Skeletal muscle satellite cell (primary cell): ENCODE measurements at regions not wholly inside any gene's neighbourhood (a gene's known extent, or its start where the extent isn't known, plus 50 kb on each side); places are given as distances from the start of the nearest gene placed in this dataset.
"Not testable (repeated sequence)": the region's sequence is repeated elsewhere in the genome, so short reads cannot be mapped to it uniquely, and the experiment has no call there.

ENCODE experiments used
- H3K27me3 ChIP-seq: 2 replicates; pipeline ENCODE4 v1.7.0; 2013; ENCODE audit warnings: low read length; ENCODE audit not compliant: control insufficient read depth, insufficient read depth
- H3K36me3 ChIP-seq: 2 replicates; pipeline ENCODE4 v1.7.0; 2013; ENCODE audit warnings: mild to moderate bottlenecking, control low read depth, low read length; ENCODE audit not compliant: insufficient read depth
- H3K4me1 ChIP-seq: 2 replicates; pipeline ENCODE4 v1.7.0; 2013; ENCODE audit warnings: low read length; ENCODE audit not compliant: control insufficient read depth, insufficient read depth
- H3K4me2 ChIP-seq: 2 replicates; pipeline ENCODE4 v1.7.0; 2013; ENCODE audit warnings: mild to moderate bottlenecking, low read length
- H3K4me3 ChIP-seq: 2 replicates; pipeline ENCODE4 v1.7.0; 2013; ENCODE audit warnings: low read length
- H3K9ac ChIP-seq: 2 replicates; pipeline ENCODE4 v1.7.0; 2013; ENCODE audit warnings: mild to moderate bottlenecking, low read depth, low read length, moderate library complexity
- H3K9me3 ChIP-seq: replicated peaks from 2 replicates; pipeline ENCODE4 v1.7.0; 2013; ENCODE audit warnings: mild to moderate bottlenecking, control low read depth, low read length

GRCh38 chr3:176347424-176348146 lies 849.7 kb downstream of the TBL1XR1 start:
- H3K27me3 ChIP-seq, result no peaks in the 10 kb centered on the region
- H3K36me3 ChIP-seq, result no peaks in the 10 kb centered on the region
- peaks cover 2% of the 10 kb centered on the region for H3K4me1 ChIP-seq
- H3K9me3 ChIP-seq, result no peaks in the 10 kb centered on the region
- H3K4me2 ChIP-seq, result no peak overlapping the region
- H3K4me3 ChIP-seq, result no peak overlapping the region
- H3K9ac ChIP-seq, result no peak overlapping the region

- Histone ChIP-seq H3K4me1 (no peaks in the 10 kb centered on the region), H3K27me3 (no peaks in the 10 kb centered on the region), H3K4me3 (no peak overlapping the region), H3K9me3 (no peaks in the 10 kb centered on the region), H3K36me3 (no peaks in the 10 kb centered on the region), H3K9ac (no peak overlapping the region), H3K4me2 (no peak overlapping the region)
These were observed 855.3 kb downstream of the TBL1XR1 start for GRCh38 chr3:176341963-176342362.

- Histone ChIP-seq H3K36me3 (no peaks in the 10 kb centered on the region), H3K4me3 (no peak overlapping the region), H3K9ac (no peak overlapping the region), H3K9me3 (no peaks in the 10 kb centered on the region), H3K27me3 (no peaks in the 10 kb centered on the region), H3K4me2 (no peak overlapping the region), H3K4me1 (no peaks in the 10 kb centered on the region)
These were observed 868.6 kb downstream of the TBL1XR1 start for GRCh38 chr3:176328666-176329065.

GRCh38 chr3:176328198-176328597 lies 869.1 kb downstream of the TBL1XR1 start:
- Histone ChIP-seq H3K4me3 (no peak overlapping the region), H3K36me3 (no peaks in the 10 kb centered on the region), H3K4me1 (no peaks in the 10 kb centered on the region), H3K4me2 (no peak overlapping the region), H3K9me3 (no peaks in the 10 kb centered on the region), H3K27me3 (no peaks in the 10 kb centered on the region), H3K9ac (no peak overlapping the region)

GRCh38 chr3:176326894-176327490 lies 870.3 kb downstream of the TBL1XR1 start:
- not testable (repeated sequence) for H3K9me3 ChIP-seq, H3K4me3 ChIP-seq, H3K4me1 ChIP-seq, H3K27me3 ChIP-seq, H3K4me2 ChIP-seq, H3K9ac ChIP-seq, H3K36me3 ChIP-seq

- not testable (repeated sequence) for H3K4me1 ChIP-seq, H3K9ac ChIP-seq, H3K36me3 ChIP-seq, H3K4me2 ChIP-seq, H3K4me3 ChIP-seq, H3K27me3 ChIP-seq, H3K9me3 ChIP-seq
These were observed 875.8 kb downstream of the TBL1XR1 start for GRCh38 chr3:176321532-176321931.

GRCh38 chr3:176321099-176321498 lies 876.2 kb downstream of the TBL1XR1 start:
- H3K9me3 ChIP-seq, result no peaks in the 10 kb centered on the region
- no peak overlapping the region for H3K9ac ChIP-seq
- no peaks in the 10 kb centered on the region for H3K36me3 ChIP-seq
- H3K4me2 ChIP-seq, result no peak overlapping the region
- no peak overlapping the region for H3K4me3 ChIP-seq
- no peaks in the 10 kb centered on the region for H3K4me1 ChIP-seq
- H3K27me3 ChIP-seq, result no peaks in the 10 kb centered on the region

GRCh38 chr3:176313426-176313825 lies 883.9 kb downstream of the TBL1XR1 start:
- no peaks in the 10 kb centered on the region for H3K36me3 ChIP-seq
- no peaks in the 10 kb centered on the region for H3K27me3 ChIP-seq
- no peaks in the 10 kb centered on the region for H3K4me1 ChIP-seq
- H3K9me3 ChIP-seq, result no peaks in the 10 kb centered on the region
- no peak overlapping the region for H3K4me3 ChIP-seq
- no peak overlapping the region for H3K4me2 ChIP-seq
- H3K9ac ChIP-seq, result no peak overlapping the region

GRCh38 chr3:176310641-176311040 lies 886.6 kb downstream of the TBL1XR1 start:
- no peaks in the 10 kb centered on the region for H3K27me3 ChIP-seq
- no peaks in the 10 kb centered on the region for H3K4me1 ChIP-seq
- H3K36me3 ChIP-seq, result no peaks in the 10 kb centered on the region
- H3K9me3 ChIP-seq, result no peaks in the 10 kb centered on the region
- H3K4me3 ChIP-seq, result no peak overlapping the region
- no peak overlapping the region for H3K9ac ChIP-seq
- H3K4me2 ChIP-seq, result no peak overlapping the region

- H3K9me3 ChIP-seq, result no peaks in the 10 kb centered on the region
- H3K4me1 ChIP-seq, result no peaks in the 10 kb centered on the region
- H3K27me3 ChIP-seq, result no peaks in the 10 kb centered on the region
- no peaks in the 10 kb centered on the region for H3K36me3 ChIP-seq
- no peak overlapping the region for H3K9ac ChIP-seq
- no peak overlapping the region for H3K4me3 ChIP-seq
- H3K4me2 ChIP-seq, result no peak overlapping the region
These were observed 895.0 kb downstream of the TBL1XR1 start for GRCh38 chr3:176302271-176302670.

- H3K27me3 ChIP-seq, result no peaks in the 10 kb centered on the region
- no peak overlapping the region for H3K9ac ChIP-seq
- no peak overlapping the region for H3K4me2 ChIP-seq
- H3K9me3 ChIP-seq, result no peaks in the 10 kb centered on the region
- no peak overlapping the region for H3K4me3 ChIP-seq
- no peaks in the 10 kb centered on the region for H3K36me3 ChIP-seq
- H3K4me1 ChIP-seq, result no peaks in the 10 kb centered on the region
These were observed 901.1 kb downstream of the TBL1XR1 start for GRCh38 chr3:176296066-176296597.

- H3K4me2 ChIP-seq, result no peak overlapping the region
- H3K9ac ChIP-seq, result no peak overlapping the region
- H3K36me3 ChIP-seq, result no peaks in the 10 kb centered on the region
- H3K4me3 ChIP-seq, result no peak overlapping the region
- no peaks in the 10 kb centered on the region for H3K27me3 ChIP-seq
- H3K4me1 ChIP-seq, result no peaks in the 10 kb centered on the region
- H3K9me3 ChIP-seq, result no peaks in the 10 kb centered on the region
These were observed 904.0 kb downstream of the TBL1XR1 start for GRCh38 chr3:176293276-176293675.
